Naive B cell (primary cell): ENCODE measurements at regions not wholly inside any gene's neighbourhood (a gene's known extent, or its start where the extent isn't known, plus 50 kb on each side); places are given as distances from the start of the nearest gene placed in this dataset.

Experiments
- ATAC-seq, 2 donors: fragments of 150-1000 bp; cut with Tn5 transposase; 2 replicates each; pipeline ENCODE4 v1.10.0; 2021; ENCODE audit warnings: low read depth in 2 of 2, mild to moderate bottlenecking in 2 of 2, moderate library complexity in 2 of 2
- DNase-seq: peaks from one replicate; pipeline ENCODE4 v3.0.0; 2022
- H3K27ac Mint-ChIP-seq, 6 donors: one replicate each; pipeline ENCODE4 v1.8.0; 2020 to 2022; ENCODE audit warnings: mild to moderate bottlenecking in 6 of 6, mixed read lengths in 6 of 6, moderate library complexity in 5 of 6, inconsistent platforms in 2 of 6
- H3K27me3 Mint-ChIP-seq, 3 donors: one replicate each; pipeline ENCODE4 v1.8.0; 2021 to 2022; ENCODE audit warnings: mixed read lengths in 3 of 3, mild to moderate bottlenecking in 1 of 3
- H3K36me3 Mint-ChIP-seq, 2 donors: one replicate each; pipeline ENCODE4 v1.8.0; 2020 to 2022; ENCODE audit warnings: mixed read lengths in 2 of 2, inconsistent platforms in 1 of 2, mild to moderate bottlenecking in 1 of 2
- H3K4me1 Mint-ChIP-seq, 3 donors: one replicate each; pipeline ENCODE4 v1.8.0; 2020 to 2022; ENCODE audit warnings: mixed read lengths in 3 of 3, inconsistent platforms in 1 of 3, mild to moderate bottlenecking in 1 of 3, moderate library complexity in 1 of 3
- H3K4me3 Mint-ChIP-seq, 8 donors: one replicate each; pipeline ENCODE4 v1.8.0; 2020 to 2022; ENCODE audit warnings: mild to moderate bottlenecking in 8 of 8, mixed read lengths in 8 of 8, moderate library complexity in 8 of 8, inconsistent platforms in 2 of 8
- H3K9me3 Mint-ChIP-seq, 7 donors: one replicate each; pipeline ENCODE4 v1.8.0; 2020 to 2022; ENCODE audit warnings: mixed read lengths in 7 of 7, mild to moderate bottlenecking in 5 of 7, inconsistent platforms in 2 of 7, moderate library complexity in 1 of 7

DNA sequence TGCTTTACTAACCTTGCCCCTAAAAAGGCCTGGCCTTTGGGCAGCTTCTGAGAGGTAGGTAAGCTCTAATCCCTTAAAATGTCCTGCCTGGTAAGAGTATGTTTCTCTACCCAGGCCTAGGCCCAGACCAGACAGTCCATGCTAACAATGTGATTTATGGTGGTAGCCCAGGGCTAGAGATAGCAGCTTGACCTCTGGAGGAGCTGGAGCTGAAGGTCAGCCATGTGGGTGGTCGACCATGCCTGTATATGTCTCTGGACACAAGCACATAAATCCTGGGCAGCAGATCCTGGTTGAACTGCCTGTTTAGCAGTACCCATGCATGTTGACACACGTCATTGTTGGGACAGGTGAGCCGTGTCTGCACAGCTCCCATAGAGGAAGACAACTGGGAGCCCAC, 62.1 kb upstream of the PHACTR1 start:
- no peak for ATAC-seq

DNA sequence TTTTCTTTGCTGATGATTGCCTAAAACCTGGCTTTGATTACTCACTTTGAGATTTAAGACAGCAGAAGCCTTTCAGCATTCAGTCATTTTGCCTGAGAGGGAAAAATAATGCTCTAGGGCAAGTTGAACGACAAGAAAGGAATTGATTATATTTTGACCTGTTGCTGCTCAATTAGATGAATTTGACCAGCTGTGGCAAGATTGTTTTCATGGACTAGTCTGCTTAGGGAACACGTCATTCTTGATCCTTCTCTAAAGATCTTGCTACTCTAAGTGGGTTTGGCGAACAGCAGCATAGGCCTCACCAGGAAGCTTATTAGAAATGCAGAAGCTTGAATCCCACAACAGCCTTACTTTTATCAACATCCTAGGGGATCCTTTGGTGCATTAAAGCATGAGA, 59.7 kb upstream of the PHACTR1 start:
- H3K4me3 Mint-ChIP-seq: no peak overlapping the region
- peaks cover 0 to 3% (median 0%) of the 10 kb centered on the region in 7 donors for H3K9me3 Mint-ChIP-seq
- H3K36me3 Mint-ChIP-seq: no peaks in the 10 kb centered on the region
- ATAC-seq (no peak), DNase-seq (no peak)
- H3K27me3 Mint-ChIP-seq: peaks cover 9 to 10% (median 10%) of the 10 kb centered on the region in 3 donors
- no peaks in the 10 kb centered on the region for H3K4me1 Mint-ChIP-seq
- H3K27ac Mint-ChIP-seq: no peak overlapping the region

More for the DNA sequence above, 62.1 kb upstream of the PHACTR1 start:
- no peak overlapping the region for H3K27ac Mint-ChIP-seq
- peaks cover 0 to under 1% (median 0%) of the 10 kb centered on the region in 7 donors for H3K9me3 Mint-ChIP-seq
- no peak overlapping the region for H3K4me3 Mint-ChIP-seq
- H3K36me3 Mint-ChIP-seq: no peaks in the 10 kb centered on the region
- H3K27me3 Mint-ChIP-seq: peaks cover 0 to 3% (median 0%) of the 10 kb centered on the region in 3 donors
- DNase-seq: no peak
- H3K4me1 Mint-ChIP-seq: no peaks in the 10 kb centered on the region

DNA sequence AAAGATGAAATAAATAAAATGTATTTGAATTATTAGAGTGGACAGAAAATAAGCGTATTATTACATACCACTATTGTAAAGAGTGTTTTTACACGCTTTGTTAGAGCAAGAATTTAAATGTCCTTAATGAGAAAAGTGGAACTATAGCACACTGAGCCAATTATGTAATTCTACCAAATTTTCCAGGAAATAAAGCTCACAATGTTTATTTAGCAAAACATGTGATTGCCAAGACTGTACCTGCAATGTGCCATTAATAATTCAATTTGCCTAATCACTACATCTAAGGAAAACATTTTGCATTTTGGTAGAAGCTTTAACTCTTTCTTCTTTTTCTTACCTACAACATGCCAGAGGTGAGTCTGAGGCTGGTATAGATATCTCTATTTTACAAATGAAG, 58.7 kb upstream of the PHACTR1 start:
- Mint-ChIP-seq H3K27me3 (peaks cover 7 to 10% (median 9%) of the 10 kb centered on the region in 3 donors), H3K9me3 (peaks cover 0 to 3% (median 0%) of the 10 kb centered on the region in 7 donors), H3K4me3 (no peak overlapping the region), H3K36me3 (no peaks in the 10 kb centered on the region), H3K4me1 (no peaks in the 10 kb centered on the region), H3K27ac (no peak overlapping the region)
- DNase-seq: no peak
- ATAC-seq: no peak

DNA sequence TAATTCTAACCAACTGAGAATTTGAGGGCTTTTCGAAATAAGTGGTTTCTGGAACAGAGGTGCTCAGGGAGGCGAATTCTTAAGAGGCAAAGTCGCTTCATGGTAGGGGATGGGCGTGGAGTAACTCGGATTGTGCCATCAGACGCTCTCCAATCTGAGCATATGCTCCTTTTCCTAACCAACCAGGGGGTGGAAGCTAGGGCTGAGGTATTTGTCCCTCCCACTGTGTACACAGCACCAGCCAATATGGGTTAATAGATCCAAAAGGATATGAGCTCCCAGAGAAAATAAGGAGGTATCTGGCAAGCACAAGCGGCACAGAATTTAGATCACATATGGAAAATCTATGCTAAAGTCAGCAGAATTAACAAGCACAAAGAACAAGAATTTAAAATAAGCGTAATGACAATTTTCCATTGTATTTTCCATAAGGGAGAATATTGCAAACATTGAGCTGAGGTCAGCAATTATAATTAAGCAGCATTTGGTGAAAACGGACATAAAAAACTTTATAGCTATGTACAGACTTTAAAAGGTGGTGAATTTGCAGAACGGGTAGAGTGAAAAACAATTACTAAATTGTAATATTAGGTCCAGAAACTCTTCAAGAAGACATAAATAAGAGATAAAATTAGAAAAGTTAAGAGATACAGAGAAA, 55.0 kb upstream of the PHACTR1 start:
- peaks cover 7 to 12% (median 10%) of the 10 kb centered on the region in 3 donors for H3K27me3 Mint-ChIP-seq
- no peaks in the 10 kb centered on the region for H3K36me3 Mint-ChIP-seq
- ATAC-seq (no peak), DNase-seq (no peak)
- peak overlapping the region in 1 of 6 donors; percentile 34 for H3K27ac Mint-ChIP-seq
- no peak overlapping the region for H3K4me3 Mint-ChIP-seq
- H3K9me3 Mint-ChIP-seq: peaks cover 0 to 3% (median 0%) of the 10 kb centered on the region in 7 donors
- H3K4me1 Mint-ChIP-seq: no peaks in the 10 kb centered on the region
